ENCODE measurements at regions not wholly inside any gene's neighbourhood (a gene's known extent, or its start where the extent isn't known, plus 50 kb on each side); places are given as distances from the start of the nearest gene placed in this dataset.

DNA sequence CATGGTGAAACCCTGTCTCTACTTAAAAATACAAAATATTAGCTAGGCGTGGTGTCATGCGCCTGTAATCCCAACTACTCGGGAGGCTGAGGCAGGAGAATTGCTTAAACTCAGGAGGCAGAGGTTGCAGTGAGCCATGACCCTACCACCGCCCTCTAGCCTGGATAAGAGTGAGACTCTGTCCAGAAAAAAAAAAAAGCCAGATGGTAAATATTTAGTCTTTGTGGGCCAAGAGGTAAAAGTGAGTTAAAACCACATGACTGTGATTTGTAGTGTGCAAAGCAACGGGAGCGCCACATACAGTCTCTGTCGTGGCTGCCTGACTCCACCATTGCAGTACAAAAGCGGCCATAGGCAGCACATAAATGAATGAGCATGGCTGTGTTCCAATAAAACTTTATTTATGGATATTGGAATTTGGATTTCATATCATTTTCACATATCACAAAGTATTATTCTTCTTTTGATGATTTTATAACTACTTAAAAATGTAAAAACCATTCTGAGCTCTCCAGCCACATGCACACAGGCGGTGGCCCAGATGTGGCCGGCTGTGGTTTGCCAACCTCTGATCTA is 51.8 kb upstream of the CASZ1 start:
- ChIA-PET CTCF (interaction anchor here (1.1 kb wide), 1 partner anchor 341 kb away, joined by 4 read pairs; no protein-coding TSS in a partner anchor), POLR2A (no interaction called here)
- no peak for DNase-seq (ENCODE audit: low read depth)
- TF ChIP-seq, protein P1, sequence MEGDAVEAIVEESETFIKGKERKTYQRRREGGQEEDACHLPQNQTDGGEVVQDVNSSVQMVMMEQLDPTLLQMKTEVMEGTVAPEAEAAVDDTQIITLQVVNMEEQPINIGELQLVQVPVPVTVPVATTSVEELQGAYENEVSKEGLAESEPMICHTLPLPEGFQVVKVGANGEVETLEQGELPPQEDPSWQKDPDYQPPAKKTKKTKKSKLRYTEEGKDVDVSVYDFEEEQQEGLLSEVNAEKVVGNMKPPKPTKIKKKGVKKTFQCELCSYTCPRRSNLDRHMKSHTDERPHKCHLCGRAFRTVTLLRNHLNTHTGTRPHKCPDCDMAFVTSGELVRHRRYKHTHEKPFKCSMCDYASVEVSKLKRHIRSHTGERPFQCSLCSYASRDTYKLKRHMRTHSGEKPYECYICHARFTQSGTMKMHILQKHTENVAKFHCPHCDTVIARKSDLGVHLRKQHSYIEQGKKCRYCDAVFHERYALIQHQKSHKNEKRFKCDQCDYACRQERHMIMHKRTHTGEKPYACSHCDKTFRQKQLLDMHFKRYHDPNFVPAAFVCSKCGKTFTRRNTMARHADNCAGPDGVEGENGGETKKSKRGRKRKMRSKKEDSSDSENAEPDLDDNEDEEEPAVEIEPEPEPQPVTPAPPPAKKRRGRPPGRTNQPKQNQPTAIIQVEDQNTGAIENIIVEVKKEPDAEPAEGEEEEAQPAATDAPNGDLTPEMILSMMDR (IDR thresholded peaks at IDR 0.05; ENCODE audit: insufficient read depth, low read depth, low read length): no peak
- Histone ChIP-seq H3K36me3 (ENCODE audit: control insufficient read depth, insufficient read depth, low read length) (no peaks in the 10 kb centered on the region), H3K4me3 (ENCODE audit: low read depth, low read length) (no peak overlapping the region), H3K27me3 (ENCODE audit: control insufficient read depth, insufficient read depth, low read length) (0 out of 2 replicates have a peak, but pooled peaks cover 6% of the 10 kb centered on the region)

DNA sequence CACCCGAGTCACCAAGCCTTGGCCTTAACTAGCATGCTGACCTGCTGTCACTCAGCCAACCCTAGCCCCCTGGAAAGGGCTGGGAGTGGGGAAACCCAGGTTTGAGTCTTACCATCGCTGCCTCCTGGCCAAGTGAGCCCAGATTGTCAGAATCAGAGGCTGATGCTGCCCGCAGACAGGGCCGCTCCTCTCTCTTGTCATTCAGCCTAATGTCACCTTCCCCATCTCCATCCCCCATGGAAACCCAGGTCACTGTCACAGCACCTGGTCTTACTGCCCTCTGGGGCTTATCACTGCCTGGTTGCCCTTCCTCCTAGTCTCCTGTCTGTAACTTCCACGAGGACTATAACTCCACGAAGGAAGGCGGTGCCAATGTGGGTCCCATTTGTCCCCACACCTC is 53.6 kb upstream of the CASZ1 start:
- ChIA-PET CTCF (no interaction called here), POLR2A (no interaction called here)
- no peak for DNase-seq (ENCODE audit: low read depth)
- Histone ChIP-seq H3K27me3 (ENCODE audit: control insufficient read depth, insufficient read depth, low read length) (0 out of 2 replicates have a peak, but pooled peaks cover 6% of the 10 kb centered on the region), H3K4me3 (ENCODE audit: low read depth, low read length) (no peak overlapping the region), H3K36me3 (ENCODE audit: control insufficient read depth, insufficient read depth, low read length) (no peaks in the 10 kb centered on the region)
- TF ChIP-seq, protein P1 (IDR thresholded peaks at IDR 0.05; ENCODE audit: insufficient read depth, low read depth, low read length): no peak

DNA sequence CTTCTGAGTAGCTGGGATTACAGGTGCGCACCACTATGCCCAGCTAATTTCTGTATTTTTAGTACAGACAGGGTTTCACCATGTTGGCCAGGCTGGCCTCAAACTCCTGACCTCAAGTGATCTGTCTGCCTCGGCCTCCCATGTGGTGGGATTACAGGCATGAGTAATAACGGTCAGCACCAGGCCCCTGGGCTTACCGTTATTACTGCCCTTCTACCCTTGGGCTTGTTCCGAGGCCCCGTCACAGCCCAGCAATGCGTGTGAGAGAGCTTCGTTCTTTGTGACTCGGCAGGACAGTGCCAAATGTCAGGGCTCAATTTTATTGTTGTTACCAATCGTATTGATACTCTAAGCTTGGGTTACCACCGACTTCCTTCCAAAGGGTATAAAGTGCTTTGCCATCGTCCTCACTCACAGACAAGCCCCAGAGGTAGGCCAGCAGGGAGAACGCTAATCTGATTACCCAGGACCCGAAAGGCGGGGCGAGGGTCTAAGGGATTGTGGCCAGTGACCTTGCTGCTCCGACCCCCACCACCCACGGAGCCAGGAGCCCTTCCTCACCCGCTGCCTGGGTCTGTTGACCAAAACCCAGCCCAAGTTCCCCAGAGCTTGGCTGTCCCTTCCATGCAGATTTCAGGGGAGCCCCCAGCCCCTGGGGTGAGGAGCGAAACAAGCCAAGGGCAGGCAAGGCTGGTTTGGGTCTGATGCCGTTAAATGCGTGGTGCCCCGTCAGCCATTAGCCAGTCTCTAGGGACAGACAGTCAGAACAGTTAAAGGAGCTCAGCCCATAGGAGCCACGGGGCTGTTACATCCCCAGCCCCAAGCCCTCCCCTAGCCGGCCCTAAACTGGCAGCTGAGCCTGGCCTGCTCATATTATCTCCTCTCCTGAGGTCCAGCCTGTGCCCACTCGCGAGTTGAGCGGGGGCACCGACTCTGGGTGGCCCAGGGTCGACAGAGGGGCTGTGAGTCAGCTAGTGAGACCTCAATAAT is 54.9 kb upstream of the CASZ1 start:
- Histone ChIP-seq H3K4me3 (ENCODE audit: low read depth, low read length) (no peak overlapping the region), H3K27me3 (ENCODE audit: control insufficient read depth, insufficient read depth, low read length) (peaks cover 6% of the 10 kb centered on the region; the same call in 1 of the 2 replicates), H3K36me3 (ENCODE audit: control insufficient read depth, insufficient read depth, low read length) (no peaks in the 10 kb centered on the region)
- POLR2A ChIA-PET: no interaction called here
- TF ChIP-seq, protein P1 (IDR thresholded peaks at IDR 0.05; ENCODE audit: insufficient read depth, low read depth, low read length): no peak
- DNase-seq (ENCODE audit: low read depth): no peak
- CTCF ChIA-PET: interaction anchor here (1.3 kb wide), 1 partner anchor 344 kb away, joined by 3 read pairs; no protein-coding TSS in a partner anchor

DNA sequence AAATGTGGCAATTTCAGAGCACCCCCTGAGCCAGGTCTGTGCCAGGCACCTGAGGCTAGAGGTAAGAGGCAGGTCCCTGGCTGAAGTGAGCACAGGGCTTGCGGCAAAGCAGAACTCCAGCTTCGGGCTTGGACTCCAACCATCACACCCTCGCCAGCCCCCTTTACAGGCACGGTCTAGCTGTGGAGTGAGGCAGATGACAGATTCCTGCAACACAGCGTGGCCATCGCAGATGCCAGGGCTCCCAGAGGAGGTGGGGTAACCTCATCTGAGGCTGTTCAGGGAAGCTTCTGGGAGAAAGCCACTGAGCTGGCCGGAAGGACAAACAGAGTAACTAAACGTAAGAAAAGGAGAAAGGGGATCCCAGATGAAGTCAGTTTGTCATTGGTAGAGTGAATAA is 55.6 kb upstream of the CASZ1 start:
- H3K27me3 ChIP-seq (ENCODE audit: control insufficient read depth, insufficient read depth, low read length): peaks cover 5% of the 10 kb centered on the region; the same call in 1 of the 2 replicates
- ChIA-PET CTCF (interaction anchor here (1.3 kb wide), 1 partner anchor 345 kb away, joined by 3 read pairs; no protein-coding TSS in a partner anchor), POLR2A (no interaction called here)
- no peaks in the 10 kb centered on the region for H3K36me3 ChIP-seq (ENCODE audit: control insufficient read depth, insufficient read depth, low read length)
- no peak overlapping the region for H3K4me3 ChIP-seq (ENCODE audit: low read depth, low read length)
- DNase-seq (ENCODE audit: low read depth): no peak
- TF ChIP-seq, protein P1 (IDR thresholded peaks at IDR 0.05; ENCODE audit: insufficient read depth, low read depth, low read length): no peak

DNA sequence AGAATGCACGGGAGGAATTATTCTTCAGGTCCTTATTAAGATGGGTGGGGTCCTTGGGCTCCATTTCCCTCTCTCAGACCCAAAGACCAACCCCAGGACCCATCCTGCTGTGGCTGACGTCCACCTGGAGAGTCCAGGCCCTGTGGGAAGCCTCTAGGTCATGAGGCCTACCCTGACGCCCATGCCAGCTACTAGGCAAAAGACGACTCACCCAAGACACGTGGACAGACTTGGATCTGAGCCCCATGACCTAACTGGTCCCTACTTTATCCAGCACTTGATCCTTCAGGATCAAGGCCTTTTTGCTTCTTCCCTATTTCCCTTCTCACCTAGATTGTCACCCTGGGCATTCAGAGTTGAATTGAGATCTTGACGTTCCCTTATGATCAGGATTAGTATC is 56.0 kb upstream of the CASZ1 start:
- H3K27me3 ChIP-seq (ENCODE audit: control insufficient read depth, insufficient read depth, low read length): peaks cover 6% of the 10 kb centered on the region
- CTCF ChIA-PET: interaction anchor here (1.3 kb wide), 1 partner anchor 345 kb away, joined by 3 read pairs; no protein-coding TSS in a partner anchor
- TF ChIP-seq, protein P1 (IDR thresholded peaks at IDR 0.05; ENCODE audit: insufficient read depth, low read depth, low read length): no peak
- POLR2A ChIA-PET: no interaction called here
- H3K4me3 ChIP-seq (ENCODE audit: low read depth, low read length): no peak overlapping the region
- no peak for DNase-seq (ENCODE audit: low read depth)
- no peaks in the 10 kb centered on the region for H3K36me3 ChIP-seq (ENCODE audit: control insufficient read depth, insufficient read depth, low read length)

Data from BJ (cell line).